ENCODE measurements at regions not wholly inside any gene's neighbourhood (a gene's known extent, or its start where the extent isn't known, plus 50 kb on each side); places are given as distances from the start of the nearest gene placed in this dataset.

GRCh38 chr3:168973897-168974296 is 689.6 kb downstream of the MECOM start:
- no peak for TF ChIP-seq CTCF (IDR thresholded peaks at IDR 0.05; ENCODE audit: control insufficient read depth, extremely low read depth, insufficient read depth)
- no peak for DNase-seq (ENCODE audit: low read depth)
- no peak overlapping the region for H3K4me3 ChIP-seq (ENCODE audit: low read depth, low read length)

DNA sequence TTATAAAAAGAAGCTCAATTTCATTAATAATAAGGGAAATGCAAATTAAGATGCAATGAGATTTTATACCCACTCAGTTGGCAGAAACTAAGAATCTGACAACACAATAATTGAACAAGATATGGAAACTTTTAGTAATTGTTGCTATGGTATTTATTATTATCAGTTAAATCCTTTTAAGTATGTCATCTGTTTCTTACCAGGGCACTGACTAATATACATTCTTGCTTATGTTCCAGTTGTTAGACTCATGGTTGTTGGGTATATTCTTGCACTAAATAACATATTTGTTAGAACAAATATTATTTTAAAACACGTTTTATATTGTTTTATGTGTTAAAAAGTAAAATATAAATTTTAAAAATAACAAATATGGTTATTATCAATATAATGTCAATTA is 690.3 kb downstream of the MECOM start:
- no peak for TF ChIP-seq CTCF (IDR thresholded peaks at IDR 0.05; ENCODE audit: control insufficient read depth, extremely low read depth, insufficient read depth)
- H3K4me3 ChIP-seq (ENCODE audit: low read depth, low read length), result no peak overlapping the region
- no peak for DNase-seq (ENCODE audit: low read depth)

DNA sequence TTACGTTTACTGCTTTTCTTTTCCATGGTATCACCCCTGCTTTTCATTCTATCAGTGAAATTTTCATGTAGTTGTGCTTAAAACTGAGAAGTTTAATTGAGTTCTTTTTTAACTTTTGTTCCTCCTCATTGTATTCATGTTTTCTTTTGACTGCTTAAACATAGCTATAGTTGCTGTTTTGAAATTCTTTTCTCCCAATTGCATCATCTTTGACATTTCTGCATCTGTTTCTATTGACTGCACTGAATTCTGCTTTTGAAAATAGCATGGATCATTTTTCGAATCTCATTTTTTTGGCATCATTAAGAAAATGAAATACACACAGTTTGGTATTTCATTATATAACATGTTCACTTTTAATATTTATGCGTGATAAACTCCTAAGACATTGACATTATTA is 694.9 kb downstream of the MECOM start:
- TF ChIP-seq CTCF (IDR thresholded peaks at IDR 0.05; ENCODE audit: control insufficient read depth, extremely low read depth, insufficient read depth), result no peak

GRCh38 chr3:168964736-168965135 is 698.8 kb downstream of the MECOM start:
- no peak for TF ChIP-seq CTCF (IDR thresholded peaks at IDR 0.05; ENCODE audit: control insufficient read depth, extremely low read depth, insufficient read depth)
- DNase-seq (ENCODE audit: low read depth), result no peak
- H3K4me3 ChIP-seq (ENCODE audit: low read depth, low read length), result no peak overlapping the region

More for the DNA sequence above, 694.9 kb downstream of the MECOM start:
- DNase-seq (ENCODE audit: low read depth), result no peak
- no peak overlapping the region for H3K4me3 ChIP-seq (ENCODE audit: low read depth, low read length)

GRCh38 chr3:168961271-168961670 is 702.2 kb downstream of the MECOM start:
- no peak overlapping the region for H3K4me3 ChIP-seq (ENCODE audit: low read depth, low read length)
- TF ChIP-seq CTCF (IDR thresholded peaks at IDR 0.05; ENCODE audit: control insufficient read depth, extremely low read depth, insufficient read depth), result no peak
- peak; percentile 46 for DNase-seq (ENCODE audit: low read depth)

- no peak for TF ChIP-seq CTCF (IDR thresholded peaks at IDR 0.05; ENCODE audit: control insufficient read depth, extremely low read depth, insufficient read depth)
- no peak for DNase-seq (ENCODE audit: low read depth)
- H3K4me3 ChIP-seq (ENCODE audit: low read depth, low read length), result no peak overlapping the region
These were observed 703.8 kb downstream of the MECOM start for GRCh38 chr3:168959731-168960130.

- no peak for TF ChIP-seq CTCF (IDR thresholded peaks at IDR 0.05; ENCODE audit: control insufficient read depth, extremely low read depth, insufficient read depth)
These were observed 705.0 kb downstream of the MECOM start for GRCh38 chr3:168958466-168958865.

More at GRCh38 chr3:168958466-168958865, 705.0 kb downstream of the MECOM start:
- H3K4me3 ChIP-seq (ENCODE audit: low read depth, low read length), result no peak overlapping the region
- no peak for DNase-seq (ENCODE audit: low read depth)
